ENCODE measurements at regions not wholly inside any gene's neighbourhood (a gene's known extent, or its start where the extent isn't known, plus 50 kb on each side); places are given as distances from the start of the nearest gene placed in this dataset.

DNA sequence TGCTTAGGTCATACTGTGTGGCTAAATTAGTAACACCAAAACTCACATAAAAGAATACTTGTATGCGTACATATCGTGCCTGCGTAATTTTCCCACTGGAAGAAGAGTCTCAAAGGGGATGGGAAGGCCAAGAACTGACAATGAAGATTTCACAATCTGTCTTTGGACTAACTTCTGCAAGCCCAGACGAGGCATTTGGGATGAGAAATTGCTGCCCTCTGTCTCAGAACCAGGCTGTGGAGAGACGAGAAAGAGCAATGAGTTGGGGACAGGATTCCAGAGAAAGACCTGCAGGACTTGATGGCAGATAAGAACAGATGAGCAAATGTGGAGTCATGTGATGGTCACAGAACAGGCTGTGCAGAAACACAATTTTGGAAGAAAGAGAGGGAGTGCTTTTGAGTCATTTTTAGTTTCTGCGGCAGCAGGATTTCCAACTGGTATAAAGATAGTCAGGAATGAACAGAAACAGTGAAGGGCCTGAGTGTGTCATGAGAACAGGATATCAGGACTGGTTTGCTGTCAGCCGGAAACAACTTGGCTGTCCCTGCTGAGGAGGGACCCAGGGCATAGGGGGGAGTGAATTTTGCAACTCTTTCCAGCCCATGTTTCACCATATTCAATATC lies 82.7 kb upstream of the CTSC start:
- POLR2A ChIA-PET (ENCODE audit: low non-redundant PET), result no interaction called here
- peak overlapping the region; percentile 76 for H3K27ac ChIP-seq
- TF ChIP-seq, protein P1, sequence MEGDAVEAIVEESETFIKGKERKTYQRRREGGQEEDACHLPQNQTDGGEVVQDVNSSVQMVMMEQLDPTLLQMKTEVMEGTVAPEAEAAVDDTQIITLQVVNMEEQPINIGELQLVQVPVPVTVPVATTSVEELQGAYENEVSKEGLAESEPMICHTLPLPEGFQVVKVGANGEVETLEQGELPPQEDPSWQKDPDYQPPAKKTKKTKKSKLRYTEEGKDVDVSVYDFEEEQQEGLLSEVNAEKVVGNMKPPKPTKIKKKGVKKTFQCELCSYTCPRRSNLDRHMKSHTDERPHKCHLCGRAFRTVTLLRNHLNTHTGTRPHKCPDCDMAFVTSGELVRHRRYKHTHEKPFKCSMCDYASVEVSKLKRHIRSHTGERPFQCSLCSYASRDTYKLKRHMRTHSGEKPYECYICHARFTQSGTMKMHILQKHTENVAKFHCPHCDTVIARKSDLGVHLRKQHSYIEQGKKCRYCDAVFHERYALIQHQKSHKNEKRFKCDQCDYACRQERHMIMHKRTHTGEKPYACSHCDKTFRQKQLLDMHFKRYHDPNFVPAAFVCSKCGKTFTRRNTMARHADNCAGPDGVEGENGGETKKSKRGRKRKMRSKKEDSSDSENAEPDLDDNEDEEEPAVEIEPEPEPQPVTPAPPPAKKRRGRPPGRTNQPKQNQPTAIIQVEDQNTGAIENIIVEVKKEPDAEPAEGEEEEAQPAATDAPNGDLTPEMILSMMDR (conservative IDR thresholded peaks at IDR 0.05; ENCODE audit: low read depth), result no peak
- CTCF ChIA-PET, result no interaction called here
- peak; percentile 72 for DNase-seq (ENCODE audit: low spot score)

GRCh38 chr11:88418508-88418907 lies 81.0 kb upstream of the CTSC start:
- DNase-seq (ENCODE audit: low spot score), result no peak
- POLR2A ChIA-PET (ENCODE audit: low non-redundant PET), result no interaction called here
- no peak overlapping the region for H3K27ac ChIP-seq
- TF ChIP-seq, protein P1 (conservative IDR thresholded peaks at IDR 0.05; ENCODE audit: low read depth), result no peak
- CTCF ChIA-PET, result interaction anchor here (0.7 kb wide), 1 partner anchor 29 kb away, joined by 5 read pairs; no protein-coding TSS in a partner anchor

- TF ChIP-seq, protein P1 (conservative IDR thresholded peaks at IDR 0.05; ENCODE audit: low read depth), result no peak
- DNase-seq (ENCODE audit: low spot score), result no peak
- ChIA-PET POLR2A (ENCODE audit: low non-redundant PET) (no interaction called here), CTCF (interaction anchor here (0.6 kb wide), 1 partner anchor 302 kb away, joined by 3 read pairs; no protein-coding TSS in a partner anchor)
- H3K27ac ChIP-seq, result no peak overlapping the region
Observed at GRCh38 chr11:88415495-88415894, 78.0 kb upstream of the CTSC start.

- POLR2A ChIA-PET (ENCODE audit: low non-redundant PET), result no interaction called here
- TF ChIP-seq, protein P1 (conservative IDR thresholded peaks at IDR 0.05; ENCODE audit: low read depth), result no peak
- no peak for DNase-seq (ENCODE audit: low spot score)
- CTCF ChIA-PET, result no interaction called here
- no peak overlapping the region for H3K27ac ChIP-seq
Observed at GRCh38 chr11:88414981-88415413, 77.5 kb upstream of the CTSC start.

DNA sequence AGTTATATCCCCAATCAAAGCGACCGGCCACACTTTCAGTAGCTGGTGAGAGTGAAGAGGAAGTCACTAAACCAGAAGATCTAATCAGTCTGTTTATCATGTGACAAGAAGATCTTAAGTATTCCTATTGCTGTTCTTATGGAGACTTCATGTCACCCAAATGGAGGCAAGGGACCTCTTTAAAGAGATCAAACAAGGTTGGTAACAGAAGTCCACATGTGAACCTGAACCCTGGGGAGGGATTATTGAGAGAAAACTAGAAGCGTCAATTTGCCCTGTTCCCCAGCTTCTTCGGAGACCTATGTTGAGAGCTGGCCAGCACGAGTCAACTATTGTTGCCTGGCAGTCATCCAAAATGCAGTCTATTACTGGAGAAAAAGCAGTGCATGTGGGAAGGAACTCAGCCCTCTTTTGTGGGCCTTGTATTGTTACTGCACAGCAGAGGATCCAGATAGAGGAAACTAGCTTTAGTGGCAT lies 76.9 kb upstream of the CTSC start:
- CTCF ChIA-PET, result no interaction called here
- no peak overlapping the region for H3K27ac ChIP-seq
- POLR2A ChIA-PET (ENCODE audit: low non-redundant PET), result no interaction called here
- peak; percentile 13 for DNase-seq (ENCODE audit: low spot score)
- TF ChIP-seq, protein P1 (conservative IDR thresholded peaks at IDR 0.05; ENCODE audit: low read depth), result no peak

DNA sequence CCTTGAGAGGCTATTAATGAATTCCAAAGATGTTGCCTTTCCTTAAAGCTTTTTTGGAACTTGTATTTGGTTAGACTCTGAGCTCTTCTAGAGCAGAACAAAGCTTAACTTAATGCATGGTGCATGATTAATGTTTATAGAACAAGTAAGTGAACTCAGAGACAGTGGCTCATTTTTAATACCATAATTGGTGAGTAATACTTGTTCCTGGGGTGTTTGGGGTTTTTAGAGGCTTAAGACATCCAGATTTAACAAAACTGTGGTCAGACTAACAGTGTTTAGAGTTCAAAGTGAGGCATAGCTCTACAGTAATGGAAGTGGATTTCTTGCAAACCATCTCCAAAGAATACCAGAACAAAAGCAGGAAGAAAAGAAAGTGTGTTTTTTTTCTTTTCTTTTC lies 73.7 kb upstream of the CTSC start:
- TF ChIP-seq, protein P1 (conservative IDR thresholded peaks at IDR 0.05; ENCODE audit: low read depth), result no peak
- H3K27ac ChIP-seq, result peak overlapping the region; percentile 92
- DNase-seq (ENCODE audit: low spot score), result peak; percentile 63
- ChIA-PET POLR2A (ENCODE audit: low non-redundant PET) (no interaction called here), CTCF (interaction anchor here (0.6 kb wide), 1 partner anchor 22 kb away, joined by 4 read pairs; no protein-coding TSS in a partner anchor)

All from RWPE1 (cell line).